IMR-90 (cell line): ENCODE measurements at regions not wholly inside any gene's neighbourhood (a gene's known extent, or its start where the extent isn't known, plus 50 kb on each side); places are given as distances from the start of the nearest gene placed in this dataset.

Experiments
- ATAC-seq: fragments of 200-7000 bp; cut with Tn5 transposase; 2 replicates; pipeline ENCODE4 v1.9.1; 2020; ENCODE audit warnings: low read depth, mild to moderate bottlenecking, moderate library complexity
- BruUV-seq: library from RNA; stranded (reverse); fragments of 400-500 nt; replicated peaks from 2 replicates; lab custom pipeline; 2021; lab: Mats Ljungman, UMichigan
- CTCF ChIA-PET: fragments of 300-600 bp; formaldehyde crosslinking; extraction: SDS; loops from one replicate; lab custom pipeline; 2021; ENCODE audit warnings: antibody characterized with exemption; lab: Yijun Ruan, JAX
- POLR2A ChIA-PET: fragments of 300-600 bp; sonication (Branson Sonifier 250); formaldehyde crosslinking; loops from one replicate; lab custom pipeline; 2022; ENCODE audit warnings: antibody characterized with exemption; ENCODE audit not compliant: unreplicated experiment; lab: Charles Lee
- DNase-seq: peaks from one replicate; pipeline ENCODE4 v3.0.0; 2013
- H2AFZ ChIP-seq: replicated peaks from 2 replicates; pipeline ENCODE3; 2013; ENCODE audit warnings: low read length, mild to moderate bottlenecking; ENCODE audit not compliant: poor library complexity
- H2AK5ac ChIP-seq: 2 replicates; pipeline ENCODE4 v1.6.1; 2013; ENCODE audit warnings: low read depth, low read length, inconsistent platforms
- H2AK9ac ChIP-seq: replicated peaks from 2 replicates; pipeline ENCODE3; 2013; ENCODE audit warnings: mild to moderate bottlenecking, low read depth, low read length, moderate library complexity; ENCODE audit not compliant: poor library complexity
- H2BK120ac ChIP-seq: 2 replicates; pipeline ENCODE4 v1.6.1; 2013; ENCODE audit warnings: low read depth, low read length, inconsistent platforms
- H2BK15ac ChIP-seq: 3 replicates; pipeline ENCODE4 v1.6.1; 2013; ENCODE audit warnings: low read depth, low read length, inconsistent platforms
- H2BK20ac ChIP-seq: 2 replicates; pipeline ENCODE4 v1.6.1; 2013; ENCODE audit warnings: low read depth, mild to moderate bottlenecking, inconsistent platforms, low read length, moderate library complexity
- H2BK5ac ChIP-seq: 2 replicates; pipeline ENCODE4 v1.6.1; 2013; ENCODE audit warnings: mild to moderate bottlenecking, low read depth, low read length, inconsistent platforms; ENCODE audit not compliant: poor library complexity, severe bottlenecking
- H3K14ac ChIP-seq: replicated peaks from 2 replicates; pipeline ENCODE4 v1.6.1; 2013; ENCODE audit warnings: low read depth, low read length, inconsistent platforms
- H3K18ac ChIP-seq: 2 replicates; pipeline ENCODE4 v1.6.1; 2013; ENCODE audit warnings: low read depth, low read length, control low read depth
- H3K23ac ChIP-seq: 2 replicates; pipeline ENCODE4 v1.6.1; 2013; ENCODE audit warnings: low read depth, low read length, inconsistent platforms
- H3K27ac ChIP-seq: 2 replicates; pipeline ENCODE4 v1.5.1; 2013; ENCODE audit warnings: mild to moderate bottlenecking, control low read depth, low read length; ENCODE audit not compliant: insufficient read depth
- H3K27me3 ChIP-seq: 2 replicates; pipeline ENCODE4 v1.6.1; 2013; ENCODE audit warnings: low read length; ENCODE audit not compliant: control insufficient read depth, insufficient read depth
- H3K36me3 ChIP-seq: 2 replicates; pipeline ENCODE4 v1.6.1; 2013; ENCODE audit warnings: low read length, mixed read lengths; ENCODE audit not compliant: control insufficient read depth, insufficient read depth
- H3K4ac ChIP-seq: 2 replicates; pipeline ENCODE4 v1.6.1; 2013; ENCODE audit warnings: low read depth, low read length, inconsistent platforms
- H3K4me1 ChIP-seq: 2 replicates; pipeline ENCODE4 v1.6.1; 2013; ENCODE audit warnings: low read length, mixed read lengths; ENCODE audit not compliant: control insufficient read depth, insufficient read depth
- H3K4me2 ChIP-seq: 2 replicates; pipeline ENCODE4 v1.6.1; 2013; ENCODE audit warnings: low read depth, mild to moderate bottlenecking, control low read depth, low read length, moderate library complexity
- H3K4me3 ChIP-seq: 2 replicates; pipeline ENCODE4 v1.5.1; 2013; ENCODE audit warnings: low read depth, mild to moderate bottlenecking, control low read depth, low read length, moderate library complexity; ENCODE audit not compliant: insufficient read depth
- H3K56ac ChIP-seq: 2 replicates; pipeline ENCODE4 v1.6.1; 2013; ENCODE audit warnings: low read length, inconsistent platforms; ENCODE audit not compliant: insufficient read depth; ENCODE audit errors: extremely low read depth
- H3K79me1 ChIP-seq, 2 experiments: 2 replicates each; pipeline ENCODE4 v1.6.1; 2013; ENCODE audit warnings: low read length in 2 of 2, inconsistent platforms in 1 of 2, low read depth in 1 of 2
- H3K9ac ChIP-seq: 2 replicates; pipeline ENCODE4 v1.6.1; 2013; ENCODE audit warnings: low read depth, low read length, control low read depth
- H3K9me1 ChIP-seq: 2 replicates; pipeline ENCODE4 v1.6.1; 2013; ENCODE audit warnings: low read length, inconsistent platforms; ENCODE audit not compliant: insufficient read depth
- H3K9me3 ChIP-seq: 2 replicates; pipeline ENCODE4 v1.6.1; 2013; ENCODE audit warnings: low read length; ENCODE audit not compliant: control insufficient read depth, insufficient read depth
- H4K20me1 ChIP-seq: 2 replicates; pipeline ENCODE4 v1.6.1; 2013; ENCODE audit warnings: low read length, inconsistent platforms; ENCODE audit not compliant: insufficient read depth
- H4K5ac ChIP-seq: 2 replicates; pipeline ENCODE4 v1.6.1; 2013; ENCODE audit warnings: mild to moderate bottlenecking, low read depth, low read length, control low read depth
- H4K8ac ChIP-seq, 2 experiments: 2 replicates each; pipeline ENCODE4 v1.6.1; 2013; ENCODE audit warnings: low read depth in 2 of 2, low read length in 2 of 2, control low read depth in 1 of 2, inconsistent platforms in 1 of 2
- H4K91ac ChIP-seq: 2 replicates; pipeline ENCODE4 v1.6.1; 2013; ENCODE audit warnings: low read depth, low read length, inconsistent platforms; ENCODE audit not compliant: insufficient read depth
- CTCF ChIP-seq: conservative IDR thresholded peaks from 2 replicates; pipeline ENCODE4 v1.5.1; 2012; ENCODE audit warnings: mild to moderate bottlenecking, low read depth, low read length, improper control_type of control experiment
- ELK1 ChIP-seq: fragments of 150-350 bp; IDR thresholded peaks from 2 replicates; pipeline ENCODE4 v1.6.1; 2016; ENCODE audit warnings: low read depth, mild to moderate bottlenecking, low read length, moderate library complexity, borderline replicate concordance
- MXI1 ChIP-seq: IDR thresholded peaks from 2 replicates; pipeline ENCODE4 v1.6.1; 2012; ENCODE audit warnings: low read depth, mild to moderate bottlenecking, low read length, moderate library complexity, borderline replicate concordance
- NFE2L2 ChIP-seq: fragments of 150-350 bp; IDR thresholded peaks from 2 replicates; pipeline ENCODE4 v1.6.1; 2016; ENCODE audit warnings: low read depth, mild to moderate bottlenecking, low read length
- RAD21 ChIP-seq: IDR thresholded peaks from 2 replicates; pipeline ENCODE4 v1.6.1; 2012; ENCODE audit warnings: low read length, improper control_type of control experiment
- SMC3 ChIP-seq: fragments of 150-350 bp; IDR thresholded peaks from 2 replicates; pipeline ENCODE4 v1.6.1; 2016; ENCODE audit warnings: low read depth, mild to moderate bottlenecking, antibody characterized with exemption, low read length, moderate library complexity
- WGBS, 2 experiments: methylation state at CpG; one replicate each; pipeline versions ENCODE4 v1.1.5 to v1.1.7; 2013; ENCODE audit warnings: missing lambda C conversion rate in 2 of 2; ENCODE audit not compliant: insufficient read length in 1 of 2; ENCODE audit errors: extremely low coverage in 2 of 2; 5-methylcytosine and 5-hydroxymethylcytosine counted together
- dilution Hi-C: fragments of 300-500 bp; cut with HindIII; formaldehyde crosslinking; loops from one replicate; pipeline ENCODE4 v1.14.3; 2018; ENCODE audit warnings: low sequenced_read_pairs; ENCODE audit not compliant: unreplicated experiment
- in situ Hi-C: fragments of 300-500 bp; cut with MboI; formaldehyde crosslinking; loops from 3 replicates; pipeline ENCODE4 v1.14.3; 2019; ENCODE audit warnings: low sequenced_read_pairs, inconsistent platforms, mixed read lengths
- intact Hi-C: fragments of 100-400 bp; cut with micrococcal nuclease; formaldehyde crosslinking; loops from 2 replicates; pipeline ENCODE4 v1.10.0; 2022

- Histone ChIP-seq H3K27ac (no peak overlapping the region), H3K4me2 (no peak overlapping the region), H2AK9ac (no peak overlapping the region), H3K9me1 (no peaks in the 10 kb centered on the region), H3K36me3 (no peaks in the 10 kb centered on the region), H2BK20ac (no peak overlapping the region), H4K5ac (no peak overlapping the region), H4K20me1 (no peaks in the 10 kb centered on the region), H3K9ac (no peak overlapping the region), H4K91ac (no peak overlapping the region), H3K18ac (no peak overlapping the region), H4K8ac (no peak overlapping the region), H3K79me1 (no peaks in the 10 kb centered on the region), H2BK15ac (no peak overlapping the region), H2BK120ac (no peak overlapping the region), H2AFZ (no peak overlapping the region), H3K4me1 (no peaks in the 10 kb centered on the region), H3K14ac (no peak overlapping the region), H3K23ac (no peak overlapping the region), H3K9me3 (no peaks in the 10 kb centered on the region), H3K4ac (no peak overlapping the region), H3K27me3 (no peaks in the 10 kb centered on the region), H3K4me3 (no peak overlapping the region), H2BK5ac (no peak overlapping the region), H2AK5ac (no peak overlapping the region), H3K56ac (no peak overlapping the region)
- ChIA-PET CTCF (interaction anchor here (0.6 to 1.3 kb wide), 3 partner anchors 11 to 1176 kb away, joined by 3 read pairs; no protein-coding TSS in a partner anchor), POLR2A (no interaction called here)
- WGBS, 2 experiments: 0% methylated on average over 1 of the region's 4 CpGs; no CpG with 5 or more reads in 1 of the 2 experiments
- peak; percentile 24; the same call in 1 of the 2 replicates for ATAC-seq
- intact Hi-C loops (loop anchor here (1.0 kb wide), 1 partner anchor 960 kb away; no protein-coding TSS in a partner anchor), dilution Hi-C loops (no loop called here), in situ Hi-C loops (loop anchor here (25.0 kb wide), 1 partner anchor 953 kb away; no protein-coding TSS in a partner anchor)
- BruUV-seq: no TSS peak
- peak; percentile 45 for DNase-seq
- no peak for TF ChIP-seq ELK1
- TF ChIP-seq SMC3: peak; percentile 54
- TF ChIP-seq NFE2L2: no peak
- TF ChIP-seq MXI1: no peak
- peak; percentile 55 for TF ChIP-seq CTCF
- TF ChIP-seq RAD21: peak; percentile 64
These were observed 487.2 kb upstream of the ST8SIA4 start for GRCh38 chr5:101390151-101390908.
